HCT116 (cell line): ENCODE measurements at regions not wholly inside any gene's neighbourhood (a gene's known extent, or its start where the extent isn't known, plus 50 kb on each side); places are given as distances from the start of the nearest gene placed in this dataset.

Source experiments
- ATAC-seq: fragments of 200-7000 bp; cut with Tn5 transposase; 2 replicates; pipeline ENCODE4 v1.9.1; 2020; ENCODE audit warnings: mild to moderate bottlenecking, moderate library complexity
- BruUV-seq: library from RNA; stranded (reverse); fragments of 400-500 nt; replicated peaks from 2 replicates; lab custom pipeline; 2021; lab: Mats Ljungman, UMichigan
- CTCF ChIA-PET: fragments of 300-600 bp; sonication (Branson Sonifier 250); formaldehyde crosslinking; loops from one replicate; lab custom pipeline; 2021; ENCODE audit warnings: antibody characterized with exemption; lab: Charles Lee
- POLR2A ChIA-PET: fragments of 300-600, 350-600 bp; sonication (Branson Sonifier 250); formaldehyde crosslinking; loops from one replicate; lab custom pipeline; 2021; ENCODE audit warnings: antibody characterized with exemption; lab: Charles Lee
- RAD21 ChIA-PET, 2 experiments: fragments of 300-600 bp; sonication (Branson Sonifier 250); formaldehyde crosslinking; loops; one replicate each; lab custom pipeline; 2023; ENCODE audit warnings: low total read pairs in 2 of 2; ENCODE audit not compliant: uncharacterized antibody in 2 of 2, unreplicated experiment in 2 of 2, low non-redundant PET in 1 of 2; lab: Charles Lee
- DNase-seq: peaks from one replicate; pipeline ENCODE4 v3.0.0-alpha.2; 2010; ENCODE audit warnings: low read depth, low spot score
- H2AFZ ChIP-seq: fragments of 200-600 bp; shearing (Covaris generic), sonication (generic); 2 replicates; pipeline ENCODE4 v1.6.1; 2017; ENCODE audit warnings: low read depth, mixed run types, mixed read lengths, antibody characterized with exemption, low read length; ENCODE audit not compliant: poor library complexity, severe bottlenecking
- H3K27ac ChIP-seq: 2 replicates; pipeline ENCODE4 v1.5.1; 2012; ENCODE audit warnings: low read depth, low read length
- H3K27me3 ChIP-seq: fragments of 200-600 bp; sonication (generic); 2 replicates; pipeline ENCODE4 v1.6.1; 2016; ENCODE audit warnings: mixed run types, low read length, mixed read lengths; ENCODE audit not compliant: insufficient read depth
- H3K36me3 ChIP-seq, 2 experiments: fragments of 200-500 bp in 1 of 2; fragments of 200-600 bp in 1 of 2; sonication (Bioruptor generic) in 1 of 2; sonication (generic) in 1 of 2; 2 replicates each; pipeline versions ENCODE4 v1.5.1 to v1.6.1; 2014 to 2016; ENCODE audit warnings: low read length in 2 of 2, inconsistent platforms in 1 of 2, mixed read lengths in 1 of 2, mixed run types in 1 of 2; ENCODE audit not compliant: insufficient read depth in 2 of 2, control insufficient read depth in 1 of 2
- H3K4me1 ChIP-seq, 2 experiments: fragments of 200-600 bp in 1 of 2; sonication (generic) in 1 of 2; 2 replicates each; pipeline versions ENCODE4 v1.5.1 to v1.6.1; 2012 to 2017; ENCODE audit warnings: low read length in 2 of 2, inconsistent platforms in 1 of 2, mild to moderate bottlenecking in 1 of 2, mixed read lengths in 1 of 2, mixed run types in 1 of 2, moderate library complexity in 1 of 2; ENCODE audit not compliant: insufficient read depth in 2 of 2, control insufficient read depth in 1 of 2
- H3K4me2 ChIP-seq: fragments of 200-600 bp; sonication (generic); 2 replicates; pipeline ENCODE4 v1.6.1; 2017; ENCODE audit warnings: mixed run types, low read length, mixed read lengths
- H3K4me3 ChIP-seq, 2 experiments: fragments of 200-600 bp in 1 of 2; sonication (generic) in 1 of 2; replicated peaks in 1 of 2; 2 replicates each; pipeline ENCODE4 v1.5.1; 2011 to 2016; ENCODE audit warnings: low read length in 2 of 2, control low read depth in 1 of 2, low read depth in 1 of 2, mild to moderate bottlenecking in 1 of 2, mixed read lengths in 1 of 2, mixed run types in 1 of 2
- H3K79me2 ChIP-seq: fragments of 200-600 bp; sonication (generic); 2 replicates; pipeline ENCODE4 v1.6.1; 2017; ENCODE audit warnings: mild to moderate bottlenecking, mixed run types, low read length, moderate library complexity, mixed read lengths; ENCODE audit not compliant: insufficient read depth
- H3K9ac ChIP-seq: fragments of 200-600 bp; sonication (generic); 2 replicates; pipeline ENCODE4 v1.6.1; 2016; ENCODE audit warnings: low read length, mixed read lengths
- H3K9me2 ChIP-seq: fragments of 200-600 bp; sonication (generic), shearing (Covaris generic); 2 replicates; pipeline ENCODE4 v1.6.1; 2017; ENCODE audit warnings: mixed run types, mild to moderate bottlenecking, moderate library complexity; ENCODE audit not compliant: insufficient read depth
- H3K9me3 ChIP-seq, 2 experiments: fragments of 200-500 bp in 1 of 2; fragments of 200-600 bp in 1 of 2; sonication (Bioruptor generic) in 1 of 2; sonication (generic) in 1 of 2; 2 replicates each; pipeline ENCODE4 v1.6.1; 2014 to 2017; ENCODE audit warnings: low read length in 2 of 2, mixed read lengths in 2 of 2, inconsistent platforms in 1 of 2, low read depth in 1 of 2, mild to moderate bottlenecking in 1 of 2, mixed run types in 1 of 2, moderate library complexity in 1 of 2; ENCODE audit not compliant: control insufficient read depth in 1 of 2, insufficient read depth in 1 of 2
- H4K20me1 ChIP-seq: fragments of 200-600 bp; sonication (generic), shearing (Covaris generic); 2 replicates; pipeline ENCODE4 v1.6.1; 2017; ENCODE audit warnings: mixed run types, mild to moderate bottlenecking, moderate library complexity; ENCODE audit not compliant: insufficient read depth
- CBX3 ChIP-seq: IDR thresholded peaks from 2 replicates; pipeline ENCODE4 v1.6.1; 2012; ENCODE audit warnings: low read depth
- CEBPB ChIP-seq: IDR thresholded peaks from 2 replicates; pipeline ENCODE4 v1.6.1; 2012; ENCODE audit warnings: low read depth
- ELF1 ChIP-seq: IDR thresholded peaks from 2 replicates; pipeline ENCODE4 v1.6.1; 2012; ENCODE audit warnings: low read depth, borderline replicate concordance
- EZH2 ChIP-seq: fragments of 200-600 bp; sonication (generic); IDR thresholded peaks from 2 replicates; pipeline ENCODE4 v1.6.1; 2017; ENCODE audit warnings: antibody characterized with exemption, mixed run types
- EZH2phosphoT487 ChIP-seq: fragments of 200-600 bp; IDR thresholded peaks from 2 replicates; pipeline ENCODE4 v1.6.1; 2018; ENCODE audit warnings: antibody characterized with exemption, borderline replicate concordance
- JUND ChIP-seq: IDR thresholded peaks from 2 replicates; pipeline ENCODE4 v1.6.1; 2012
- POLR2A ChIP-seq: IDR thresholded peaks from 2 replicates; pipeline ENCODE4 v1.7.0; 2011; ENCODE audit warnings: borderline replicate concordance; ENCODE audit not compliant: insufficient read depth, insufficient read length; ENCODE audit errors: extremely low read depth
- POLR2AphosphoS5 ChIP-seq: IDR thresholded peaks from 2 replicates; pipeline ENCODE4 v1.6.1; 2011; ENCODE audit warnings: mild to moderate bottlenecking, low read depth, low read length, moderate library complexity
- RAD21 ChIP-seq: IDR thresholded peaks from 2 replicates; pipeline ENCODE4 v1.6.1; 2012; ENCODE audit warnings: low read depth, mild to moderate bottlenecking
- SIN3A ChIP-seq: IDR thresholded peaks from 2 replicates; pipeline ENCODE4 v1.6.1; 2012; ENCODE audit warnings: low read depth
- SRF ChIP-seq: IDR thresholded peaks from 2 replicates; pipeline ENCODE4 v1.6.1; 2012; ENCODE audit warnings: low read depth
- TCF7L2 ChIP-seq: IDR thresholded peaks from 2 replicates; pipeline ENCODE4 v1.7.0; 2011; ENCODE audit warnings: borderline replicate concordance, inconsistent platforms; ENCODE audit not compliant: insufficient read depth, insufficient read length; ENCODE audit errors: extremely low read depth
- ZFX ChIP-seq: fragments of 450-650 bp; IDR thresholded peaks from 2 replicates; pipeline ENCODE4 v1.6.1; 2017
- intact Hi-C: fragments of 100-400 bp; cut with micrococcal nuclease; formaldehyde crosslinking; loops from 2 replicates; pipeline ENCODE4 v1.10.0; 2022
- TF ChIP-seq, protein P1 (sequence below): IDR thresholded peaks from 2 replicates; pipeline ENCODE4 v1.6.1; 2012; ENCODE audit warnings: low read depth
- TF ChIP-seq, protein P2 (sequence below): IDR thresholded peaks from 2 replicates; pipeline ENCODE4 v1.6.1; 2012
- TF ChIP-seq, protein P3 (sequence below): IDR thresholded peaks from 2 replicates; pipeline ENCODE4 v1.6.1; 2011; ENCODE audit warnings: mild to moderate bottlenecking, low read length, moderate library complexity; ENCODE audit not compliant: insufficient replicate concordance; ENCODE audit errors: extremely low read depth

DNA sequence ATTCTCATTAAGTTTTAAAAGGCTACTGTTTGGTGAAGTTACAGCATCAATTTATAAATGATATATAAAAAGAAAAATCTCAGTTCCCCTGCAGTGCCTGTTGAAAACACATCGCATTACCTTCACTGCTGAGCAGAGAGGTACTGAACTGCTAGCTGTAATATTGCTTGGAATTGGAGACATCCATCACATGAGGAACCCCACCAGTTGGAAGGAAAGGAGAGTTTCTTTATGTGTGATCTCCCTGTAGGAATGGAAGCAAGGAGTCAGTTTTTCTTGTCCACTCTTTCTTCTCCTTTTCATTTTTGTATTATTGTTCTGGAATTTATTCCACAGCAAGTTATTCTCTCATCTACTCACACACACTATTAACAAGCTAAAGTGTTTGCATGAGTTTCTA lies 1586.0 kb upstream of the PRR20A start:
- H3K4me1 ChIP-seq: no peaks in the 10 kb centered on the region
- ChIA-PET RAD21 (no interaction called here), POLR2A (no interaction called here), CTCF (no interaction called here)
- ATAC-seq: no peak
- H3K27ac ChIP-seq: no peak overlapping the region
- TF ChIP-seq POLR2A (no peak), RAD21 (no peak), ELF1 (no peak), SIN3A (no peak), ZFX (no peak), CBX3 (no peak), CEBPB (no peak), SRF (no peak), JUND (no peak), TCF7L2 (no peak), EZH2phosphoT487 (no peak), EZH2 (no peak), POLR2AphosphoS5 (no peak)
- TF ChIP-seq, protein P1, sequence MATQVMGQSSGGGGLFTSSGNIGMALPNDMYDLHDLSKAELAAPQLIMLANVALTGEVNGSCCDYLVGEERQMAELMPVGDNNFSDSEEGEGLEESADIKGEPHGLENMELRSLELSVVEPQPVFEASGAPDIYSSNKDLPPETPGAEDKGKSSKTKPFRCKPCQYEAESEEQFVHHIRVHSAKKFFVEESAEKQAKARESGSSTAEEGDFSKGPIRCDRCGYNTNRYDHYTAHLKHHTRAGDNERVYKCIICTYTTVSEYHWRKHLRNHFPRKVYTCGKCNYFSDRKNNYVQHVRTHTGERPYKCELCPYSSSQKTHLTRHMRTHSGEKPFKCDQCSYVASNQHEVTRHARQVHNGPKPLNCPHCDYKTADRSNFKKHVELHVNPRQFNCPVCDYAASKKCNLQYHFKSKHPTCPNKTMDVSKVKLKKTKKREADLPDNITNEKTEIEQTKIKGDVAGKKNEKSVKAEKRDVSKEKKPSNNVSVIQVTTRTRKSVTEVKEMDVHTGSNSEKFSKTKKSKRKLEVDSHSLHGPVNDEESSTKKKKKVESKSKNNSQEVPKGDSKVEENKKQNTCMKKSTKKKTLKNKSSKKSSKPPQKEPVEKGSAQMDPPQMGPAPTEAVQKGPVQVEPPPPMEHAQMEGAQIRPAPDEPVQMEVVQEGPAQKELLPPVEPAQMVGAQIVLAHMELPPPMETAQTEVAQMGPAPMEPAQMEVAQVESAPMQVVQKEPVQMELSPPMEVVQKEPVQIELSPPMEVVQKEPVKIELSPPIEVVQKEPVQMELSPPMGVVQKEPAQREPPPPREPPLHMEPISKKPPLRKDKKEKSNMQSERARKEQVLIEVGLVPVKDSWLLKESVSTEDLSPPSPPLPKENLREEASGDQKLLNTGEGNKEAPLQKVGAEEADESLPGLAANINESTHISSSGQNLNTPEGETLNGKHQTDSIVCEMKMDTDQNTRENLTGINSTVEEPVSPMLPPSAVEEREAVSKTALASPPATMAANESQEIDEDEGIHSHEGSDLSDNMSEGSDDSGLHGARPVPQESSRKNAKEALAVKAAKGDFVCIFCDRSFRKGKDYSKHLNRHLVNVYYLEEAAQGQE: no peak
- TF ChIP-seq, protein P2, sequence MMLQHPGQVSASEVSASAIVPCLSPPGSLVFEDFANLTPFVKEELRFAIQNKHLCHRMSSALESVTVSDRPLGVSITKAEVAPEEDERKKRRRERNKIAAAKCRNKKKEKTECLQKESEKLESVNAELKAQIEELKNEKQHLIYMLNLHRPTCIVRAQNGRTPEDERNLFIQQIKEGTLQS: no peak
- TF ChIP-seq, protein P3, sequence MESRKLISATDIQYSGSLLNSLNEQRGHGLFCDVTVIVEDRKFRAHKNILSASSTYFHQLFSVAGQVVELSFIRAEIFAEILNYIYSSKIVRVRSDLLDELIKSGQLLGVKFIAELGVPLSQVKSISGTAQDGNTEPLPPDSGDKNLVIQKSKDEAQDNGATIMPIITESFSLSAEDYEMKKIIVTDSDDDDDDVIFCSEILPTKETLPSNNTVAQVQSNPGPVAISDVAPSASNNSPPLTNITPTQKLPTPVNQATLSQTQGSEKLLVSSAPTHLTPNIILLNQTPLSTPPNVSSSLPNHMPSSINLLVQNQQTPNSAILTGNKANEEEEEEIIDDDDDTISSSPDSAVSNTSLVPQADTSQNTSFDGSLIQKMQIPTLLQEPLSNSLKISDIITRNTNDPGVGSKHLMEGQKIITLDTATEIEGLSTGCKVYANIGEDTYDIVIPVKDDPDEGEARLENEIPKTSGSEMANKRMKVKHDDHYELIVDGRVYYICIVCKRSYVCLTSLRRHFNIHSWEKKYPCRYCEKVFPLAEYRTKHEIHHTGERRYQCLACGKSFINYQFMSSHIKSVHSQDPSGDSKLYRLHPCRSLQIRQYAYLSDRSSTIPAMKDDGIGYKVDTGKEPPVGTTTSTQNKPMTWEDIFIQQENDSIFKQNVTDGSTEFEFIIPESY: no peak
- H3K79me2 ChIP-seq: no peaks in the 10 kb centered on the region
- no peaks in the 10 kb centered on the region for H3K36me3 ChIP-seq
- peaks cover 14 to 20% of the 10 kb centered on the region in 2 experiments; a peak in 2 of 4 replicates for H3K9me3 ChIP-seq
- H3K9me2 ChIP-seq: no peaks in the 10 kb centered on the region
- intact Hi-C loops: no loop called here
- no peaks in the 10 kb centered on the region; the same call in 1 of the 2 replicates for H4K20me1 ChIP-seq
- BruUV-seq: no TSS peak
- no peak overlapping the region for H3K4me3 ChIP-seq
- H2AFZ ChIP-seq: no peak overlapping the region
- H3K27me3 ChIP-seq: no peaks in the 10 kb centered on the region
- no peak overlapping the region for H3K9ac ChIP-seq
- DNase-seq: no peak
- no peak overlapping the region for H3K4me2 ChIP-seq
